HuH-7 (cell line): ENCODE measurements at regions not wholly inside any gene's neighbourhood (a gene's known extent, or its start where the extent isn't known, plus 50 kb on each side); places are given as distances from the start of the nearest gene placed in this dataset.
"Not testable (repeated sequence)": the region's sequence is repeated elsewhere in the genome, so short reads cannot be mapped to it uniquely, and the experiment has no call there.

Experiments used
- DNase-seq: peaks from one replicate; pipeline ENCODE4 v3.0.0; 2011; ENCODE audit warnings: low spot score

GRCh38 chr1:187718527-187718926 is 889.8 kb downstream of the PLA2G4A start:
- no peak for DNase-seq

GRCh38 chr1:187721216-187721615 is 892.5 kb downstream of the PLA2G4A start:
- DNase-seq, result no peak

GRCh38 chr1:187725216-187725615 is 896.5 kb downstream of the PLA2G4A start:
- DNase-seq, result no peak

- no peak for DNase-seq
These were observed 904.5 kb downstream of the PLA2G4A start for GRCh38 chr1:187733232-187733631.

GRCh38 chr1:187734427-187734826 is 905.7 kb downstream of the PLA2G4A start:
- DNase-seq, result no peak

GRCh38 chr1:187744665-187745064 is 915.9 kb downstream of the PLA2G4A start:
- no peak for DNase-seq

GRCh38 chr1:187755536-187755935 is 926.8 kb downstream of the PLA2G4A start:
- DNase-seq, result no peak

GRCh38 chr1:187756684-187757083 is 927.9 kb downstream of the PLA2G4A start:
- DNase-seq, result not testable (repeated sequence)

GRCh38 chr1:187759825-187760333 is 931.1 kb downstream of the PLA2G4A start:
- DNase-seq, result no peak

- no peak for DNase-seq
These were observed 933.4 kb downstream of the PLA2G4A start for GRCh38 chr1:187762118-187762517.

- no peak for DNase-seq
These were observed 934.7 kb downstream of the PLA2G4A start for GRCh38 chr1:187763465-187763864.

GRCh38 chr1:187763976-187764375 is 935.2 kb downstream of the PLA2G4A start:
- DNase-seq, result no peak

GRCh38 chr1:187771396-187771795 is 942.6 kb downstream of the PLA2G4A start:
- no peak for DNase-seq

- no peak for DNase-seq
These were observed 944.4 kb downstream of the PLA2G4A start for GRCh38 chr1:187773168-187773567.

- DNase-seq, result no peak
These were observed 959.0 kb downstream of the PLA2G4A start for GRCh38 chr1:187787736-187788135.

GRCh38 chr1:187788718-187789117 is 960.0 kb downstream of the PLA2G4A start:
- DNase-seq, result no peak

- no peak for DNase-seq
These were observed 962.0 kb downstream of the PLA2G4A start for GRCh38 chr1:187790724-187791123.

- no peak for DNase-seq
These were observed 965.8 kb downstream of the PLA2G4A start for GRCh38 chr1:187794561-187794960.

- no peak for DNase-seq
These were observed 980.8 kb downstream of the PLA2G4A start for GRCh38 chr1:187809549-187809948.

- DNase-seq, result no peak
These were observed 987.9 kb downstream of the PLA2G4A start for GRCh38 chr1:187816646-187817045.

- DNase-seq, result no peak
These were observed 989.0 kb downstream of the PLA2G4A start for GRCh38 chr1:187817782-187818181.

- DNase-seq, result no peak
These were observed 990.3 kb downstream of the PLA2G4A start for GRCh38 chr1:187819086-187819485.

GRCh38 chr1:187836557-187836956 is 1007.8 kb downstream of the PLA2G4A start:
- no peak for DNase-seq

GRCh38 chr1:187837787-187838186 is 1009.0 kb downstream of the PLA2G4A start:
- DNase-seq, result no peak
